ENCODE measurements at regions not wholly inside any gene's neighbourhood (a gene's known extent, or its start where the extent isn't known, plus 50 kb on each side); places are given as distances from the start of the nearest gene placed in this dataset.
"Not testable (repeated sequence)": the region's sequence is repeated elsewhere in the genome, so short reads cannot be mapped to it uniquely, and the experiment has no call there.

GRCh38 chr6:144613859-144614258 is 328.7 kb downstream of the UTRN start:
- no peak for DNase-seq (ENCODE audit: low read depth in 2 of 2)

GRCh38 chr6:144615870-144616269 is 330.7 kb downstream of the UTRN start:
- no peak for DNase-seq (ENCODE audit: low read depth in 2 of 2)

- DNase-seq (ENCODE audit: low read depth in 2 of 2): no peak
These were observed 332.1 kb downstream of the UTRN start for GRCh38 chr6:144617191-144617590.

- DNase-seq (ENCODE audit: low read depth in 2 of 2): no peak
These were observed 332.6 kb downstream of the UTRN start for GRCh38 chr6:144617708-144618107.

DNA sequence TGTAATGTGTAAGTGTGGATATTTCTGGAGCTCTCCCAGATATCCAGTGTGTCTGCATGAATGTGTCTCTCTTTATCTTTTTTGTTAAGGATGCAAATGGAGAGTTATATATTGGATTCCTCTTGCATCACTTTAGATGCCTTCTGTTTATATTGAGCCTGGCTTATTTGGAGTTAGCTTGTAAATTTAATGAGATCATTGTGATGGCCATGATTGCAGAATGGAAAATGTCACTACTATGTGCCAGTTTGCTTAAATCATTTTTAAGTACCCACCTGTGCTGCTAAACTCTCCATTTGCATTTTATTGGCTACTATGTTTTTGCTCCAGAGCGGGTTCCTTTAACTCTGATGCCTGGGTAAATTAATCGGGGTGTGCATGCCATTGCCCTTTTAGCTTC is 334.8 kb downstream of the UTRN start:
- no peak for DNase-seq (ENCODE audit: low read depth in 2 of 2)

- DNase-seq (ENCODE audit: low read depth in 2 of 2): no peak
These were observed 336.2 kb downstream of the UTRN start for GRCh38 chr6:144621332-144621731.

- DNase-seq (ENCODE audit: low read depth in 2 of 2): no peak
These were observed 339.1 kb downstream of the UTRN start for GRCh38 chr6:144624246-144624645.

- DNase-seq (ENCODE audit: low read depth in 2 of 2): no peak
These were observed 339.6 kb downstream of the UTRN start for GRCh38 chr6:144624716-144625115.

DNA sequence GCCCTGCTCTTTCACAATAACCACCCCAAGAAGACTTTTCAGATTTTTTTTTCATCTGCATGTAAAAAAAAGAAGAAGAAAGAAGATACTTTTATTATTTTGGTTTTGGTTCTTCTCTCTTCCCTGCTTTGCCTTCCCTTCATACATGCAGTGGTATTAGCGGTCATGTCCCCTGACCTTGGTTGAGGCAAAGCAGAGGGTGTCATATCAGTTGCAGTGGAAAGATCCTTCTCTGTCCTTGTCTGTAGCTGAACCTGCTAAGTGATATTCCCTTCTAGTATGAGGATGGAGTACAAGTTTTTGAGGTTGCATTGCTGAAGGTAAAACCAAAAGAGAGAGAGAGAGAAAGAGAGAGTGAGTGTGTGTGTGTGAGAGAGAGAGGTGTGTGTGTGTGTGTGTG is 345.7 kb downstream of the UTRN start:
- DNase-seq (ENCODE audit: low read depth in 2 of 2): no peak

GRCh38 chr6:144632266-144632665 is 347.1 kb downstream of the UTRN start:
- no peak for DNase-seq (ENCODE audit: low read depth in 2 of 2)

DNA sequence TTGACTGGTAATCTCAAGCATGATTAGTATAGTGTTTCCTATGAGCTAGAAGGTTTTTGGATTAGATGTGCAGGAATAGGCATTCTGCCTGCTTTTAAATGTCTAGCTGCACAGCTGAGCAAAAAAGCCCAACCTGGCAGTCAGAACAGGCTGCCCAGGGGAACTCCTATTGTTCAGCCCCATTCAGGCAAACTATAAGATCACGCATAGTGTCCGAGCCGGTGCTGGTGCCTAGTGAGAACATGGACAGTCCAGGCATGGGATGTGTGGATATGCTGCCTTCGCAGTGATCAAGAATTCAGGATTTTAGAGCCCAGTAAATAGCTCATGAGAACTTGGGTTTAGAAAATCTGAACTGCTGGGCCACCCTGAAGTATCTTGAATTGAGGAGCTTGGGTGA is 348.8 kb downstream of the UTRN start:
- DNase-seq (ENCODE audit: low read depth in 2 of 2): no peak

DNA sequence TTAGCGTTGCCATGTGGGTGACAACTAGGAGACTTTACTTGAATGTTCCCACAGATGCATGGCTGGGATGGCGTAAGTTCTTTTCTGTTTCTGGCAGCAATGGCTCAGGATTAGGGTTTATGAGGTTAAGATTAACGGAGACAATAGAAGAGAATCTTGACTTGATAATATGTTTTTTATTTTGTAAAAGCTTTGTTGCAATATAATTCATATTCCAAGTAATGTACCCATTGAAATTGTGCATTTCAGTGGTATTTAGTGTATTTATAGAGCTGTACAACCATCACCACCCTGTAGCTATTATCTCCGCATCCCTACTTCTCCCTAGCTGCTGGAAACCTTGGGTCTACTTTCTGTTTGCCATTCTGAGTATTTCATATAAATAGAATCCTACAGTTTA is 349.2 kb downstream of the UTRN start:
- DNase-seq (ENCODE audit: low read depth in 2 of 2): no peak

GRCh38 chr6:144635051-144635450 is 349.9 kb downstream of the UTRN start:
- no peak for DNase-seq (ENCODE audit: low read depth in 2 of 2)

DNA sequence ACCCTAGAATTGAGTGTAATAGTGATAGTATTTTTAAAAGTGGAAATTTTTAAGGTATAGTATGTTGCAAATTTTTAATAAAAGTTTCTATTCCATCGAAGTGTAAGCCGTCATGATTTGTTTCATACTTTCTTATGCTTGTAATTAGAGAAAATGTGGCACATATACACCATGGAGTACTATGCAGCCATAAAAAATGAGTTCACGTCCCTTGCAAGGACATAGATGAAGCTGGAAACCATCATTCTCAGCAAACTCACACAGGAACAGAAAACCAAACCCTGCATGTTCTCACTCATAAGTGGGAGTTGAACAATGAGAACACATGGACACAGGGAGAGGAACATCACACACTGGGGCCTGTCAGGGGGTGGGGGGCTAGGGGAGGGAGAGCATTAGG is 350.9 kb downstream of the UTRN start:
- not testable (repeated sequence) for DNase-seq (ENCODE audit: low read depth in 2 of 2)

GRCh38 chr6:144637541-144637940 is 352.4 kb downstream of the UTRN start:
- DNase-seq (ENCODE audit: low read depth in 2 of 2): no peak

- DNase-seq (ENCODE audit: low read depth in 2 of 2): no peak
These were observed 354.5 kb downstream of the UTRN start for GRCh38 chr6:144639654-144640053.

- no peak for DNase-seq (ENCODE audit: low read depth in 2 of 2)
These were observed 356.2 kb downstream of the UTRN start for GRCh38 chr6:144641286-144641685.

DNA sequence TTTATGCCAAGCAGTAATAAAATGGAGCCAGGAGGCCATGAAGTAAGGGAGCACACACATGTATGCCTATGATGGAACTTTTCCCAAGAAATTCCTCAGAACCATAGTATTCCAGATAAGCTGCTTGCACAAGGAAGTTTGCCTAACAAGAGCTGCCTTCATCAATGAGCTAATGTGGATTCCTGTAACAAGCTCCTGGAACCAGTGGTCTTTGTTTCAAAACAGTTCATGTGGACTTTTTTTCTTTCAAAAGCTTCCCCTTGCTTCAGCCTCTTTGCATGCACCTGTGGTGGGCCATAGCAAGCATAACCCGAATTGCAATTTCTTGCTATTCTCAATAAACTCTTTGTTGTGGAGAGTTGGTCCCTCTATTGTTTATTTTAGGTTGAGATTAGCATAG is 359.6 kb downstream of the UTRN start:
- no peak for DNase-seq (ENCODE audit: low read depth in 2 of 2)

GRCh38 chr6:144646093-144647056 is 361.2 kb downstream of the UTRN start:
- DNase-seq (ENCODE audit: low read depth in 2 of 2): no peak

- no peak for DNase-seq (ENCODE audit: low read depth in 2 of 2)
These were observed 362.4 kb downstream of the UTRN start for GRCh38 chr6:144647406-144647964.

GRCh38 chr6:144647971-144648651 is 363.0 kb downstream of the UTRN start:
- DNase-seq (ENCODE audit: low read depth in 2 of 2): no peak

- no peak for DNase-seq (ENCODE audit: low read depth in 2 of 2)
These were observed 363.9 kb downstream of the UTRN start for GRCh38 chr6:144649085-144649484.

DNA sequence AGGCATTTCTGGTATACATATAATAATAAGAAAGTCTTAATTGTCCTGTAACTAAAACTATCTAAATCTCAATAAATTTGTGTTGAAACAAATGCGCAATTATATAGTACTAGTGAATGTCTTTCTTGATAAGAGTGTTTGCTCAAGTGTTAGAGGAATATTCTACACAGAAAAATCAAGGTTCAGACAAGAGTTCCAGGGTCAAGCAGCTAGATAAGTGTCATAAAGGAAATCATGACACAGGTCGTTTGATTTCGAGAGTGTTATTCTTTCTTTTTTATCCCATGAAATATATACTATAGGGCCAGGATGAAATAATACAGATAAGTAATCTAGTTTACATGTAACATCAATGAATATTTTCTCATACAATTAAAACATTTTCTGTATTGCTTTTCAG is 366.1 kb downstream of the UTRN start:
- DNase-seq (ENCODE audit: low read depth in 2 of 2): no peak

Measured in stimulated activated CD4-positive, alpha-beta T cell treated with anti-CD3 and anti-CD28 coated beads, Interleukin-1b, Interleukin-23, amount 100 ng/mL, for 1 hour (primary cell).